IMR-90 (cell line): ENCODE measurements at regions not wholly inside any gene's neighbourhood (a gene's known extent, or its start where the extent isn't known, plus 50 kb on each side); places are given as distances from the start of the nearest gene placed in this dataset.

Source experiments
- CTCF ChIP-seq: conservative IDR thresholded peaks from 2 replicates; pipeline ENCODE4 v1.5.1; 2012; ENCODE audit warnings: mild to moderate bottlenecking, low read depth, low read length, improper control_type of control experiment
- SMC3 ChIP-seq: fragments of 150-350 bp; IDR thresholded peaks from 2 replicates; pipeline ENCODE4 v1.6.1; 2016; ENCODE audit warnings: low read depth, mild to moderate bottlenecking, antibody characterized with exemption, low read length, moderate library complexity

- no peak for TF ChIP-seq SMC3
- no peak for TF ChIP-seq CTCF
These were observed 1638.3 kb upstream of the ZEB2 start for GRCh38 chr2:146158072-146158674.
